ENCODE measurements at regions not wholly inside any gene's neighbourhood (a gene's known extent, or its start where the extent isn't known, plus 50 kb on each side); places are given as distances from the start of the nearest gene placed in this dataset.

DNA sequence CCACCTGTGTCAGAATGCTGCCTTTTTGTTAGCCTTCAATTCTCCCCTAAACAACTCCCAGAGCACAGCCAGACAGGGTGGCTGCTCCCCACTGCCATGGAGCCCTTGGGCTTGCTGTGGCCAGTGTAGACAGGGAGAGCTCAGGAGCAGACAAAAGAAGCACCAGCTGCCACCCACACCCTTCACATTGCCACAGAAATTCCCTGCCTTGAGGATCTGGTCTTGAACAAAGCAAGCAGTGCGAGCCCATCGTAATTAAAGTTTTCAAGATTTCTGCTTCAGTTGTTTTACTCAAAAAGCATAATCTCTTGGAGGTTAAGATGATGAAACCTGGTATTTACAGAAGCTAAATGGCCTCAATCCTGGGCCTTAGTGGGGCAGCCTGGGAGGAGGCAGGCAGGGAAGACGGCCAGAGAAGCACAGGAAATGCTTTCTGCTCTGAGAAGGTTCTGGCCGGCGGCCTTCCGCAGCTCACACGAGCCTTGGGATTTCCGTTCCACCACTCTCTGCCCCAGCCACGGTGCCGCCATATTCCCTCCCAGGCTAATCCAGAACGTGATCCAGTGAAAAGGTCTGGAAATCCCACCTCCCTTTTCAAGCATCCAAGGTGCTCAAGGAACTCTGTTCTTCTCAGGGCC is 535.2 kb downstream of the BCL11B start:
- DNase-seq (ENCODE audit: low read depth, low spot score) (no peak), FAIRE-seq (no peak)
- Histone ChIP-seq H3K79me2 (ENCODE audit: control insufficient read depth, insufficient read depth, low read length) (no peaks in the 10 kb centered on the region), H4K20me1 (replicated peaks; ENCODE audit: control insufficient read depth, extremely low read depth, insufficient read depth, low read length) (no peaks in the 10 kb centered on the region), H3K4me1 (ENCODE audit: control insufficient read depth, extremely low read depth, insufficient read depth, low read length) (no peaks in the 10 kb centered on the region), H3K4me2 (ENCODE audit: insufficient read depth, low read length) (no peak overlapping the region), H3K27ac (ENCODE audit: insufficient read depth, low read depth, low read length) (no peak overlapping the region), H3K9me3 (replicated peaks; ENCODE audit: control insufficient read depth, insufficient read depth, low read length) (peaks cover 6% of the 10 kb centered on the region), H3K27me3 (ENCODE audit: control insufficient read depth in 2 of 2, insufficient read depth in 2 of 2, low read length in 2 of 2) (no peaks in the 10 kb centered on the region), H3K9ac (replicated peaks; ENCODE audit: extremely low read depth, insufficient read depth, low read length) (no peak overlapping the region), H2AFZ (ENCODE audit: low read depth, low read length) (no peak overlapping the region), H3K36me3 (ENCODE audit: control insufficient read depth in 2 of 2, extremely low read depth in 1 of 2, insufficient read depth in 2 of 2, low read length in 2 of 2) (no peaks in the 10 kb centered on the region), H3K9me1 (replicated peaks; ENCODE audit: control insufficient read depth, extremely low read depth, insufficient read depth, low read length) (no peaks in the 10 kb centered on the region), H3K4me3 (replicated peaks in 1 of 3; ENCODE audit: insufficient read depth in 1 of 3, low read depth in 1 of 3, low read length in 3 of 3) (no peak overlapping the region)
- ChIA-PET CTCF (no interaction called here), POLR2A (no interaction called here)
- no TSS peak for BruUV-seq (replicated peaks)
- intact Hi-C loops (cut with micrococcal nuclease) (no loop called here), dilution Hi-C loops (cut with MboI; ENCODE audit: extremely low pct_ligation_motif_present, low sequenced_read_pairs) (no loop called here)
- TF ChIP-seq CTCF (IDR thresholded peaks at IDR 0.05; ENCODE audit: extremely low read depth in 1 of 2, insufficient read depth in 1 of 2, low read depth in 1 of 2, low read length in 2 of 2), result no peak
- no peak for TF ChIP-seq POLR2AphosphoS5 (IDR thresholded peaks at IDR 0.05; ENCODE audit: insufficient read depth, low read depth, low read length)

DNA sequence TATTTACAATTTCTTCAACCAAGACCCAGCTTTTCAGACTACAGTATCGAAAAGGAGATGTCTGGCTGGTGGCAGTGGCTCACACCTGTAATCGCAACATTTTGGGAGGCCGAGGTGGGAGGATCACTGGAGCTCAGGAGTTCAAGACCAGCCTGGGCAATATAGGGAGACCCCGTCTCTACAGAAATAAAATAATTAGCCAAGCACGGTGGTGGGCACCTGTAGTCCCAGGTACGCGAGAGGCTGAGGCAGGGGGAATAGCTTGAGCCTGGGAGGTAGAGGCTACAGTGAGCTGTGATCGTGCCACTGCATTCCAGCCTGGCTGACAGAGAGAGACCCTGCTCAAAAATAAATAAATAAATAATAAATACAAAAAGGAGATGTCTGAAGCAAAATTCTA is 530.5 kb downstream of the BCL11B start:
- ChIA-PET POLR2A (no interaction called here), CTCF (no interaction called here)
- TF ChIP-seq CTCF (IDR thresholded peaks at IDR 0.05; ENCODE audit: extremely low read depth in 1 of 2, insufficient read depth in 1 of 2, low read depth in 1 of 2, low read length in 2 of 2), result no peak
- TF ChIP-seq FOS (IDR thresholded peaks at IDR 0.05; ENCODE audit: borderline replicate concordance, insufficient read depth, low read length), result no peak
- no peak for TF ChIP-seq GATA2 (IDR thresholded peaks at IDR 0.05; ENCODE audit: insufficient read depth, insufficient read length, low read depth, low read length)
- no peak overlapping the region for H3K4me2 ChIP-seq (ENCODE audit: insufficient read depth, low read length)
- H3K79me2 ChIP-seq (ENCODE audit: control insufficient read depth, insufficient read depth, low read length), result no peaks in the 10 kb centered on the region
- no peak overlapping the region for H3K9ac ChIP-seq (replicated peaks; ENCODE audit: extremely low read depth, insufficient read depth, low read length)
- intact Hi-C loops (cut with micrococcal nuclease) (no loop called here), dilution Hi-C loops (cut with MboI; ENCODE audit: extremely low pct_ligation_motif_present, low sequenced_read_pairs) (no loop called here)
- no peaks in the 10 kb centered on the region for H3K27me3 ChIP-seq (ENCODE audit: control insufficient read depth in 2 of 2, insufficient read depth in 2 of 2, low read length in 2 of 2)
- peaks cover 6% of the 10 kb centered on the region for H3K9me3 ChIP-seq (replicated peaks; ENCODE audit: control insufficient read depth, insufficient read depth, low read length)
- no peaks in the 10 kb centered on the region for H4K20me1 ChIP-seq (replicated peaks; ENCODE audit: control insufficient read depth, extremely low read depth, insufficient read depth, low read length)
- no peaks in the 10 kb centered on the region for H3K9me1 ChIP-seq (replicated peaks; ENCODE audit: control insufficient read depth, extremely low read depth, insufficient read depth, low read length)
- FAIRE-seq, result no peak
- no peaks in the 10 kb centered on the region for H3K36me3 ChIP-seq (ENCODE audit: control insufficient read depth in 2 of 2, extremely low read depth in 1 of 2, insufficient read depth in 2 of 2, low read length in 2 of 2)
- H3K4me3 ChIP-seq (replicated peaks in 1 of 3; ENCODE audit: insufficient read depth in 1 of 3, low read depth in 1 of 3, low read length in 3 of 3), result no peak overlapping the region
- BruUV-seq (replicated peaks), result no TSS peak
- no peak for DNase-seq (ENCODE audit: low read depth, low spot score)
- H3K4me1 ChIP-seq (ENCODE audit: control insufficient read depth, extremely low read depth, insufficient read depth, low read length), result no peaks in the 10 kb centered on the region
- H2AFZ ChIP-seq (ENCODE audit: low read depth, low read length), result no peak overlapping the region
- no peak overlapping the region for H3K27ac ChIP-seq (ENCODE audit: insufficient read depth, low read depth, low read length)
